A549 (cell line): ENCODE measurements at regions not wholly inside any gene's neighbourhood (a gene's known extent, or its start where the extent isn't known, plus 50 kb on each side); places are given as distances from the start of the nearest gene placed in this dataset.

ENCODE experiments used
- CTCF ChIP-seq: fragments of >200 bp; sonication (Bioruptor Twin); formaldehyde crosslinking; IDR thresholded peaks from 3 replicates; pipeline ENCODE4 v1.5.1; 2016
- EHMT2 ChIP-seq: fragments of 200-600 bp; sonication (generic); IDR thresholded peaks from 2 replicates; pipeline ENCODE4 v1.6.1; 2016; ENCODE audit warnings: antibody characterized with exemption, low read depth, mild to moderate bottlenecking, moderate library complexity
- ELK1 ChIP-seq: fragments of 150-350 bp; IDR thresholded peaks from 2 replicates; pipeline ENCODE4 v1.6.1; 2014; ENCODE audit warnings: low read depth, mild to moderate bottlenecking, low read length
- EP300 ChIP-seq, 2 experiments: fragments of >200 bp; sonication (Bioruptor Twin); formaldehyde crosslinking; IDR thresholded peaks; 2 replicates in 1 of 2; 3 replicates in 1 of 2; pipeline ENCODE4 v1.6.1; 2016 to 2017
- PHF8 ChIP-seq: fragments of 200-600 bp; sonication (generic); IDR thresholded peaks from 2 replicates; pipeline ENCODE4 v1.6.1; 2016; ENCODE audit warnings: low read depth, mild to moderate bottlenecking, antibody characterized with exemption, moderate library complexity, borderline replicate concordance
- POLR2A ChIP-seq: IDR thresholded peaks from 2 replicates; pipeline ENCODE4 v1.6.1; 2012; ENCODE audit warnings: mild to moderate bottlenecking, low read length
- TF ChIP-seq, protein P1 (sequence below): IDR thresholded peaks from 2 replicates; pipeline ENCODE4 v1.6.1; 2012
- TF ChIP-seq, protein P2 (sequence below): fragments of 250-450 bp; sonication (Bioruptor Pico); IDR thresholded peaks from 2 replicates; pipeline ENCODE4 v1.5.0; 2021; ENCODE audit warnings: mild to moderate bottlenecking, moderate library complexity, borderline replicate concordance

- no peak for TF ChIP-seq POLR2A
- TF ChIP-seq, protein P1, sequence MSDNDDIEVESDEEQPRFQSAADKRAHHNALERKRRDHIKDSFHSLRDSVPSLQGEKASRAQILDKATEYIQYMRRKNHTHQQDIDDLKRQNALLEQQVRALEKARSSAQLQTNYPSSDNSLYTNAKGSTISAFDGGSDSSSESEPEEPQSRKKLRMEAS: no peak
- TF ChIP-seq PHF8: no peak
- no peak for TF ChIP-seq CTCF
- no peak for TF ChIP-seq EP300 (IDR thresholded peaks at IDR 0.05)
- no peak for TF ChIP-seq EHMT2
- TF ChIP-seq, protein P2, sequence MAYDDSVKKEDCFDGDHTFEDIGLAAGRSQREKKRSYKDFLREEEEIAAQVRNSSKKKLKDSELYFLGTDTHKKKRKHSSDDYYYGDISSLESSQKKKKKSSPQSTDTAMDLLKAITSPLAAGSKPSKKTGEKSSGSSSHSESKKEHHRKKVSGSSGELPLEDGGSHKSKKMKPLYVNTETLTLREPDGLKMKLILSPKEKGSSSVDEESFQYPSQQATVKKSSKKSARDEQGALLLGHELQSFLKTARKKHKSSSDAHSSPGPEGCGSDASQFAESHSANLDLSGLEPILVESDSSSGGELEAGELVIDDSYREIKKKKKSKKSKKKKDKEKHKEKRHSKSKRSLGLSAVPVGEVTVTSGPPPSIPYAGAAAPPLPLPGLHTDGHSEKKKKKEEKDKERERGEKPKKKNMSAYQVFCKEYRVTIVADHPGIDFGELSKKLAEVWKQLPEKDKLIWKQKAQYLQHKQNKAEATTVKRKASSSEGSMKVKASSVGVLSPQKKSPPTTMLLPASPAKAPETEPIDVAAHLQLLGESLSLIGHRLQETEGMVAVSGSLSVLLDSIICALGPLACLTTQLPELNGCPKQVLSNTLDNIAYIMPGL (CRISPR knock-in tag): no peak
- no peak for TF ChIP-seq ELK1
Measured at GRCh38 chr5:115469904-115470516, 74.6 kb downstream of the FEM1C start.
